Activated T-helper 17 cell treated with anti-CD3 and anti-CD28 coated beads, Interleukin-2, amount 50 U/mL, for 72 hours (primary cell): ENCODE measurements at regions not wholly inside any gene's neighbourhood (a gene's known extent, or its start where the extent isn't known, plus 50 kb on each side); places are given as distances from the start of the nearest gene placed in this dataset.

Experiments
- ATAC-seq: fragments of 150-1000 bp; cut with Tn5 transposase; replicated peaks from 2 replicates; pipeline ENCODE4 v1.10.0; 2021; ENCODE audit warnings: mild to moderate bottlenecking, moderate library complexity
- H3K27ac Mint-ChIP-seq: one replicate; pipeline ENCODE4 v1.8.0; 2022; ENCODE audit warnings: mixed read lengths
- H3K27me3 Mint-ChIP-seq: one replicate; pipeline ENCODE4 v1.8.0; 2022; ENCODE audit warnings: mixed read lengths
- H3K36me3 Mint-ChIP-seq: one replicate; pipeline ENCODE4 v1.8.0; 2022; ENCODE audit warnings: low read depth, mild to moderate bottlenecking, mixed read lengths
- H3K4me1 Mint-ChIP-seq: one replicate; pipeline ENCODE4 v1.8.0; 2022; ENCODE audit warnings: mixed read lengths
- H3K4me3 Mint-ChIP-seq: one replicate; pipeline ENCODE4 v1.8.0; 2022; ENCODE audit warnings: mild to moderate bottlenecking, mixed read lengths
- H3K9me3 Mint-ChIP-seq: one replicate; pipeline ENCODE4 v1.8.0; 2022; ENCODE audit warnings: mixed read lengths

DNA sequence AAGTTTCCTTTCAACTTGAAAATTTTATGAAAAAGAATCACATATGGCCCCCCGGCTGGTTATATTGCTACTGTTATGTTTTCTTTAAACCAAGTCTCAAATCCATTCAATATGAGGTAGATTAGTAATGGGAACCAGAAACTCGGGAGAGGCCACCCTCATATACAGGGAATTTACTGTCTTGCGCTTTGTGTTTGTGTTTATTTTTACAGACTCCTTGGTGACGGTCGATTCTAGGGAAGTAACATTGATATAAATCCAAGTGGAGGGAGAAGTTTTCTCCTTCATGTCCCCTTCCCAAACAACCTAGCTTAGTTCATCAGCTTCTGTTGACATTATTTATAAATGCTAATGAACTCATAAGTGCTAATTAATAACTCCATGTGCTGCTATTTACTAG lies 163.5 kb upstream of the LMO4 start:
- H3K4me3 Mint-ChIP-seq = no peak overlapping the region
- H3K4me1 Mint-ChIP-seq = no peaks in the 10 kb centered on the region
- H3K27ac Mint-ChIP-seq = no peak overlapping the region
- H3K36me3 Mint-ChIP-seq = no peaks in the 10 kb centered on the region
- H3K9me3 Mint-ChIP-seq = no peaks in the 10 kb centered on the region
- no peak for ATAC-seq
- H3K27me3 Mint-ChIP-seq = peaks cover 13% of the 10 kb centered on the region

DNA sequence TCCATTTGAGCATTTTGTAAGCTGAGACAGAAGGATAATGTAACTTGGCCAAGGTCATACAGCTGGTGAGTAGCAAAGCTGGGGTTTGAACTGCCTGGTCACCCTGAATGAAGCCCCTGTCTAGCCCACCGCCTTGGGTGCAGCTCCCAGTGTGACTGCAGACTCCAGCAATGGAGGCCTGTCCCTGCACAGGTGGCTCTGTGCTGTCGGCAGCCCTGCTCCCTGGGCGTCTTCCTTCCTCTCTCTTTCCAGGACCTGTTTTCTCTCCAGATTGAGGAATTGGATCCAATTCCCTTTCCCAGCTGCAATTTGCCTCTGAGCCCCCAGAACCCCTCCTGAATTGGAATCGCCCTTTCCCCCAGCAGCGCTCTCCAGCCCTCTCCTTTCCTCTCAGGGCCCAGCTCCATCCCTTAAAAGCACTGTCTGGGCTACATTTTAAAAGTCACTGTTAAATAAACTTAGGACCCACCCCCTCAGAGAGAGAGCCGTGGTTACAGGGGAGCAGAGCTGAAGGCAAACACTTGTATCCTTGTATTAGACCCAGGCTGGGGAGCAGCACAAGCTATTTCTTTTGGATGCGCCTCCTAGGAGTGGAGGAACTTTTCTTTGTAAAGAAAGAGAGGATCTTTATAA lies 161.4 kb upstream of the LMO4 start:
- Mint-ChIP-seq H3K9me3 (no peaks in the 10 kb centered on the region), H3K27ac (no peak overlapping the region), H3K4me1 (no peaks in the 10 kb centered on the region), H3K36me3 (no peaks in the 10 kb centered on the region), H3K27me3 (peaks cover 21% of the 10 kb centered on the region), H3K4me3 (no peak overlapping the region)
- no peak for ATAC-seq

DNA sequence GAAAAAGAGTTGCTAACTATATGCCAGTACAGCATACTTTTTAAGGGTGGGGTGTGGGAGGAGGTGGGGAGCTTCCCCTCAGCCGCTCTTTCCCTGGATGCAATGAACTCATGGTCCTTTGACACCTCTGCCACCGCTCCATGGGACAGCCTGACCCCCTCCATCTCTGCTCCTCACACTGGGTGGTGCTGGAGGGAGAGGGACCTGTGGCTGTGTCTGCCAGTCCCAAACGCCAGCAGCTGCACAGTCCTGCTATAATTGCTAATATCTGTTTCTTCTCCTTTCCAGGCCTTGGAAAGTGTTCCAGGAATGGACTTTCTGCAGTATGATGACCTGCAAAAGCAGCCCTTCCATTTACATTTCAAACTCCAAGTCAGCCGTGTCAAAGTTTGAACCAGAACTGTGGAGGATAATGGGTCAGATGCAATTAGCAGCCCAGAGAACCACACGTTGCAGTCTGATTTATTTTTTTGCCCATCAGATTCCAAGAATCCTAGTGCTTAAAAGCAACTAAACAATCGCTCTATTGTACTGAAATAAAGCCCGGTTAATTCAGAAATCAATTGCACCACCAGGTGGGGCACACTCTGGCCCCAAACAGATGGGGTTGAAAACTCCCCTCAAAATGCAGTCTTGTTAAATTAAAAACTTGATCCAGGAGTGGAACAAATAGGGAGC lies 160.7 kb upstream of the LMO4 start:
- H3K4me3 Mint-ChIP-seq = no peak overlapping the region
- peaks cover 20% of the 10 kb centered on the region for H3K27me3 Mint-ChIP-seq
- no peaks in the 10 kb centered on the region for H3K9me3 Mint-ChIP-seq
- H3K36me3 Mint-ChIP-seq = no peaks in the 10 kb centered on the region
- ATAC-seq = no peak
- no peaks in the 10 kb centered on the region for H3K4me1 Mint-ChIP-seq
- no peak overlapping the region for H3K27ac Mint-ChIP-seq

DNA sequence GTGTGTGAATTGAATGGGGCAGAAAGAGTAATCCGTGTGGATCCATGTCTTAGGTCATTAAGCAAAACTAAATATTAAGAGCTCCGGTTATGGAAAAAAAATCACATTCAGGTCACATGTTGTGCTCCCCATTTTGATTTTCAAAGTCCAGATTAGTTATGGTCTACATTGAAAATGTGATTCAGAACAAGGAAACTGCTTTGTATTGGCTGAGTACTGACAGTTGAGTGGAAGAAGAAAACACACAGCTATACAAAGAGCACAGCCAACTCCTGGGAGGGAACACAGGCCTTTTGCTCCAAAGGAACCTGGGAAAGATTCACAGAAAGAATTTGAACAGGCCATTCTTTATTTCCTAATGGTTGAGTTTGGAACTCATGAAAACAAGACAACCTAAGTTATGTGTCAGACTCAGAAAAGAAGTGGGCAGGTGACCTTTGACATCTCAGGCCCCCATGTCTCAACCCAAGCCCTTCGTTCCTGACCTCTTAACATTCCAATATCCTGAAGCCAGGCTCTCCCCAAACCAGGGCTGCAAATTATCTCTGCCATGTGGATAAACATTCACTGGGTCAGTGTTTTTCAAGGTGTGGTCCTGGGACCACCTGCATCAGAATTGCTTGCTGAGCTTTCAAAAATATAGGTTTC lies 159.3 kb upstream of the LMO4 start:
- no peak overlapping the region for H3K4me3 Mint-ChIP-seq
- H3K4me1 Mint-ChIP-seq = no peaks in the 10 kb centered on the region
- H3K9me3 Mint-ChIP-seq = no peaks in the 10 kb centered on the region
- peaks cover 27% of the 10 kb centered on the region for H3K27me3 Mint-ChIP-seq
- no peak for ATAC-seq
- no peak overlapping the region for H3K27ac Mint-ChIP-seq
- no peaks in the 10 kb centered on the region for H3K36me3 Mint-ChIP-seq

DNA sequence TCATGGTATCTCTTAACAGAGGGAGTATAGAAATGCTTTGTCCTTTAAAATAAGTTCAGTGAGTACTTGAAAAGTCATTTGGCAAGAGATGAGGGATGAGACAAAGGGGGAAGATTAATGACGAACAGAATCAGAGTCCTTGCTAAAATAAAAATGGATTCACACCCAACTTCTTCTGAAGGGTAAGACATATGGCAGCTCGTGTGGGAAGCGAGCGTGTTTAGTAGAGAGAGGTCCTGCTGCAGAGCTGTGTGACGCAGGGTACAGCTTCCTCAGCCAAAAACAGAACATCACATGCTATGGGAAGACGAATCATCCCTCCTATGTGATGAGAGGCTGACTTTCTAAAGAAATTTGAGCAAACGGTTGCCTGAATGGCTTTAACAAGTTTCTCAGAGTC lies 158.5 kb upstream of the LMO4 start:
- H3K27ac Mint-ChIP-seq = no peak overlapping the region
- no peak for ATAC-seq
- no peaks in the 10 kb centered on the region for H3K36me3 Mint-ChIP-seq
- no peak overlapping the region for H3K4me3 Mint-ChIP-seq
- no peaks in the 10 kb centered on the region for H3K9me3 Mint-ChIP-seq
- H3K4me1 Mint-ChIP-seq = no peaks in the 10 kb centered on the region
- H3K27me3 Mint-ChIP-seq = peaks cover 34% of the 10 kb centered on the region

DNA sequence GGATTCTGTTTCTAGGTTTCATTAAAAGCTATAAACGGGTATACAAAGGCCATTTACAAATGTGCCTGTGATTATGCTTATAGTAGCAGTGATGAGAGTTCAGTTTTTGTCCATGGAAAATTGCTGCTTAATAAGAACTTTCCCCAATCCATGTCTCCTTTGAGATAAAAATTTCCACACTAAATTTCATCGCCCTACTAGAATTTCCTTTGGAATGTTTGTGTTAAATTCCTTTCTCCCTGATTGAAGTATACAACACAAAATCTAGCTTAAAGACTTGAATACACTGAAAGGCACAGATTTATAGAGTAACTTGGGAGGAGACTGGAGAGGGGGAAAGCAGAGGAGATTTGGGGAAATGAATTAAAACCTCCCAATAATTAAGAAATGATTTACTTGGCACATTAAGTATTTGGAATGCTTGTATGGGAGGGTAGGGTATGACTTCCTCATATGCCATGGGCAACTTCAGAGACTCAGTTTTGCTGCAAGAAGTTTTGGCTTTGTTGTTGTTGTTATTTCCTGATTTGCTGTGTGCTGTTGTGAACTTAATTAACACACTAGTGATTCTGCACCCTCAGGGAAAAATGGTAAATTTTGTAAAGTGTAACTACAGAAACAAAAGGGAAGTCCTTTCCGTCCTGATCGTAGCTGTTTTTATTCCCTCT lies 157.6 kb upstream of the LMO4 start:
- H3K4me3 Mint-ChIP-seq = no peak overlapping the region
- no peak overlapping the region for H3K27ac Mint-ChIP-seq
- peaks cover 36% of the 10 kb centered on the region for H3K27me3 Mint-ChIP-seq
- H3K9me3 Mint-ChIP-seq = no peaks in the 10 kb centered on the region
- no peak for ATAC-seq
- H3K36me3 Mint-ChIP-seq = no peaks in the 10 kb centered on the region
- H3K4me1 Mint-ChIP-seq = no peaks in the 10 kb centered on the region

DNA sequence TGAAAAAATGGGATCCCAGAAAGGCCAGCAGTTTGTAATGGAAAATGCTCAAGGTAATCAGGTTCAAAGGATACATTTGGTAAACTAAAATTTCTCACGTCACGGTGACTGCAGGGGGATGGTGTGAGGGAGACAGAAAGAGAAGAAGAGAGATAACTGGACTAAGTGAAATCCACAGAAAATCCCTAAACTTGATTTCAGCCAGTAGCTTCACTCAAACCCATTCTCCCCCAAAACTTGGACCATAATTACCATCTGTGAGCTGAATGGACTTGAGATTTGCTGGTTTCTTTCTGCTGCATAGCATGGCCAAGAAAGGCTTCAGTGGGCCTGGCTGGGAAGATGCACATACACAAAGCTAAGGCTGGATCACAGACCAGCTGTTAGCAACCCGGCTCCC lies 155.4 kb upstream of the LMO4 start:
- Mint-ChIP-seq H3K36me3 (no peaks in the 10 kb centered on the region), H3K27ac (no peak overlapping the region), H3K4me3 (no peak overlapping the region), H3K27me3 (peaks cover 41% of the 10 kb centered on the region), H3K4me1 (no peaks in the 10 kb centered on the region), H3K9me3 (no peaks in the 10 kb centered on the region)
- no peak for ATAC-seq

DNA sequence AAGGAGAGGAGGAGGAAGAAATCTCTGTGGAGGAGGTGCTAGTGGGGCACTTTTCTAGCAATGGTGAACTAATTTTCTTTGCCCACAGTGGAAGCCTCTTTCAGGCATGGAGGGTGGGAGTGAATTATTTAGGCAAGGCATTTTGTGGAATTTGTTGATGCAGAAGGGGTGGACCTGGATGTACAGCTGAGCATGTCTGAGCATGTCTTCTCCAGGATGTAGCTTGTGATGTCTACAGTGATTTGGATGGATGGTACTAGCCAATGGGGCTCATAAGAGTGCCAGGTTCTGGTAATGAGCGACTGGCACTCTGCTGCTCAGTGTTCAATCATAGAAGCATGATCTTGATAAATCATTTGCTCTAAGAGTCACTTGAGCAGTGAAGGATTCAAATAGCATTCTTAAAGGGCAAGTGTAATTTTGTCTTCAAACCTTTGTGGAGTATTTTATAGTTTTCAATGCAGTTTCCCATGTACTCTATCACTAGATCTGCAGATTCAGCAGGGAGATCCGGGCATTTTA lies 153.9 kb upstream of the LMO4 start:
- no peaks in the 10 kb centered on the region for H3K9me3 Mint-ChIP-seq
- no peaks in the 10 kb centered on the region for H3K36me3 Mint-ChIP-seq
- H3K4me1 Mint-ChIP-seq = no peaks in the 10 kb centered on the region
- no peak overlapping the region for H3K4me3 Mint-ChIP-seq
- H3K27me3 Mint-ChIP-seq = peaks cover 41% of the 10 kb centered on the region
- H3K27ac Mint-ChIP-seq = no peak overlapping the region
- ATAC-seq = no peak

DNA sequence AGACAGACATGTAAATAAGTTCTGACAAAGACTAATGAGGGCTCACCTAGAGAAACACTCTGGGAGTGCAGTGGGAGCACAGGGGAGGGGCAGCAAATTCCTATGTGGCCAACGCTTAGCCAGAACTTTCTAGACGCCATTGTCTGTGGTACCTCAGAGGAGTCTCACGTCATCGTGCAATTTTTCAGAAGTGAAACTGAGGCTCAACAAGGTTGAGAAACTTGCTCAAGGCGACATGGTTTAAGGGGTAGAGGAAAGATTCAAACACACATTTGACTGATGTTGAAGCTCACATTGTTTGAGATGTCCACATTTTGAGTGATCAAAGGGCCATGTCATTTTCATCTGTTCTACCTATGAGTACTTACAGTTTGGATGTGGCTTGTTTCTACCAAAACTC lies 152.6 kb upstream of the LMO4 start:
- ATAC-seq = no peak
- no peaks in the 10 kb centered on the region for H3K4me1 Mint-ChIP-seq
- H3K9me3 Mint-ChIP-seq = no peaks in the 10 kb centered on the region
- no peak overlapping the region for H3K27ac Mint-ChIP-seq
- peaks cover 39% of the 10 kb centered on the region for H3K27me3 Mint-ChIP-seq
- no peaks in the 10 kb centered on the region for H3K36me3 Mint-ChIP-seq
- H3K4me3 Mint-ChIP-seq = no peak overlapping the region

DNA sequence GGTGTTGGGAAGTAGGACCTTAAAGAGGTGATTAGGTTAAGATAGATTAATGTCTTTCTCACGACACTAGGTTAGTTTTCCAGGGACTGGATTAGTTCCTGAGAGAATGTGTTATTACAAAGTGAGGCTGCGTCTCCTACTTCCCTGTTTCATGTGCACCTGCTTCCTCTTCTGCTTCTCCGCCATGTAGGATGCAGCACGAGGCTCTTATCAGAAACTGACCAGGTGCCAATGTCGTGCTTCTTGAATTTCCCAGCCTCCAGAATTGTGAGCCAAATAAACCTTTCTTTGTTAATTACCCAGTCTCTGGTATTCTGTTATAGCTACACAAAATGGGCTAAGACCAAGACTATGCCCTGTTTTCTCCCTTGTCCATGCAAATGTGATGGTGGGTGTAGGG lies 152.2 kb upstream of the LMO4 start:
- Mint-ChIP-seq H3K4me3 (no peak overlapping the region), H3K27me3 (peaks cover 38% of the 10 kb centered on the region), H3K4me1 (no peaks in the 10 kb centered on the region), H3K27ac (no peak overlapping the region), H3K9me3 (no peaks in the 10 kb centered on the region), H3K36me3 (no peaks in the 10 kb centered on the region)
- no peak for ATAC-seq

DNA sequence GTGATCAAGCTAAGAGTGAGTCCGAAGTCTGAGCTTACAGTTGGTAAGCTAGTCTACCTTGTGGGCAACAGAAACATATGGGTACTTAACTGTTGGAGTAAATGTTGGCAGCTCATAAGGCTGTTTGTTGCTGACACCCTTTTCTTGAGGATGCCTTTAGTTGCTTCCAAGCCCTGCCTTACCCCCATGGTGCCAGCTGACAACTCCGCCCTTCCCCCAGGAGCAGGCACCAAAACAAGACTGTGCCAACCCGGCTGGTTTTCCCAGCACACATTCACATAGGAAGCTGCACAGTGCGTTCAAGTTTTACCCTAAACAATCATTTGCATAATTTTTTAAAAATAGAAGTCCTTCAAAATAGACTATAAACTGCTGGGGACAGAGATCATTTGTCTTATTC lies 150.2 kb upstream of the LMO4 start:
- Mint-ChIP-seq H3K27me3 (peaks cover 30% of the 10 kb centered on the region), H3K4me1 (no peaks in the 10 kb centered on the region), H3K27ac (no peak overlapping the region), H3K9me3 (no peaks in the 10 kb centered on the region), H3K36me3 (no peaks in the 10 kb centered on the region), H3K4me3 (no peak overlapping the region)
- ATAC-seq = no peak

DNA sequence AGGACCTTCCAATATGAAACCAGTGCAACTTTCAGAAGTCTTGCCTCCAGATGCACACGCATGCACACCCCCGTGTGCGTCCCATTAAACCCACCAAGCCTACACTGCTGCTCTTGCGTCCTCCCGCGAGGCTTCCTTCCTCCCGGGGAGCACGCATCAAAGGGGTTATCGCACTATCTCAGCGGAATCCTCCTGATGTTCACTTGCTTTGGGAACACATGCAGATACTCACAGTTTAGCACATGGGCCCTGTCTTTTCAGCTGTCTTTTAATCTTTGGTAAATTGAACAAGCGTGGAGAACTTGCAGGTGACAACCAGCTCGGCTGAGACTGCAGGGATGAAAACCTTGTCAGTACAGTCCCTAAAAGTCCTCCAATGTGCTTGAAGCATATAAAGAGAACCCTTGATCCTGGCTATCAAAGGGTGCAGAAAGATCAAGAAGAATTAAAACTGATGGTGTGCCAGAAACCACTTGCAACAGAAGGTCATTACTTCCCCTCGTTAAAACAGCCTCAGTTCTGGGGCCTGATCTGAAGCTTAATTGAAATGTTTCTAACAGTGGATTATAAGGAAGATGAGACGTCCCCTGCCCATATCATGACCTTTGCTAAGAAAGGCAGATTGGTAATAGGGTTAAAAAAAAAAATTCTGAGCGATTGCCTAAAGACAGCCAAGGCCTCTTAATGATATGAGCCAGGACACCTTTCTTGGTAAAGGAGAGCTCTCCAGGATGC lies 149.4 kb upstream of the LMO4 start:
- Mint-ChIP-seq H3K4me1 (no peaks in the 10 kb centered on the region), H3K27ac (no peak overlapping the region), H3K4me3 (no peak overlapping the region), H3K9me3 (no peaks in the 10 kb centered on the region), H3K36me3 (no peaks in the 10 kb centered on the region), H3K27me3 (peaks cover 30% of the 10 kb centered on the region)
- ATAC-seq = no peak

DNA sequence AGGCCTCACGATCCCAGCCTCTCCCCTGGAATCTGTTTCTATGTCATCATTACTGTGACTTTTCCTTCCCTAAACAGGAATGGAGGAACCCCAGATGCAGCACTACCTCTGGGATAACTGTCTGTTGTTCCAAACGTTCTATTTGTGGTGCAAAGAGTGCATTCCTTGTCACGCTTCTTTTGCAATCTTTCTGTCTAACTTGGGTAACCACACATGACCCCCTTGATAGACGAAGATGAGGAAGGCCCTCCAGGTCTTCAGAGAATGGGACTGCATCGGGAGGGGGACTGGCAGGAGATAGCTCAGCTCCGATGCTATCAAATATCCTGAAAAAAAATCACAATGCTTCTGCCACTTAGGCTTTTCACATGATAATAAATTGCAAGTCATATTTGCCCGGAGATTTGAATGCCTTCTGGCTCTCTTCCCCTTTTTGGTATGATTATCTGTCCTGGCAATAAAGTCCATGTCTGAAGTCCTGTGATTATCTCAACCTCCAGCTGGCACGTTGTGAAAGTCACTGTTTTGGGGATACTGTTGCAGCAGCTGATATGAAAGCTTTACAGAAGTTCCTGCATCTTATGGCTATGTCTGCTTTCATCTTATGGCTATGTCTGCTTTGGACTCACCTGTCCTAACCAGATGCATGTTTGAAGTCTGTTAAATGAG lies 148.7 kb upstream of the LMO4 start:
- H3K27ac Mint-ChIP-seq = no peak overlapping the region
- no peak overlapping the region for H3K4me3 Mint-ChIP-seq
- H3K27me3 Mint-ChIP-seq = peaks cover 29% of the 10 kb centered on the region
- H3K9me3 Mint-ChIP-seq = no peaks in the 10 kb centered on the region
- H3K4me1 Mint-ChIP-seq = no peaks in the 10 kb centered on the region
- ATAC-seq = no peak
- no peaks in the 10 kb centered on the region for H3K36me3 Mint-ChIP-seq

DNA sequence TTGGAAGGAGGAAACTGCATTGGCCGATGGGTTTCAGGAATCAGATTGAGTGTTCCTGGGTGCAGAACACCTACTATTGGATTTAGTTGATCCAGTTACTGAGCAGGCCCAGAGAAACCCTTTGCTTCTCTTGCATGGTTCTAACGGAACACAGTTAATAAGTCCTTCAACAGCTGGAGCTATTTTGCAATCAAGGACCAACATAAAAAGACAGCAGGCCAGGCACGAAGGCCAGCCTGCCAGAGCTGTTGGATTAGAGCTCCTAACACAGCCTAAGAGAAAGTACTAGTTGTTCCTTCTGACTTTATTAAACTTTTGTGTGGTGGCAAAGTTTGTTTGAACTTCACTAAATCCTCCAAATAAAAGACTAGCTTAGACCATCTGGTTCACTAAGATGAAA lies 148.0 kb upstream of the LMO4 start:
- no peak overlapping the region for H3K4me3 Mint-ChIP-seq
- H3K27me3 Mint-ChIP-seq = peaks cover 28% of the 10 kb centered on the region
- H3K36me3 Mint-ChIP-seq = no peaks in the 10 kb centered on the region
- H3K27ac Mint-ChIP-seq = no peak overlapping the region
- no peaks in the 10 kb centered on the region for H3K4me1 Mint-ChIP-seq
- no peaks in the 10 kb centered on the region for H3K9me3 Mint-ChIP-seq
- no peak for ATAC-seq
